Mucosa of gallbladder (tissue), 1 donor: ENCODE measurements at regions not wholly inside any gene's neighbourhood (a gene's known extent, or its start where the extent isn't known, plus 50 kb on each side); places are given as distances from the start of the nearest gene placed in this dataset.
A peak's percentile ranks its signal among the peaks of the same experiment; 100 is the strongest.

Experiments used
- DNase-seq: peaks from one replicate; pipeline ENCODE4 v3.0.0-alpha.2; 2020; ENCODE audit warnings: low spot score
- donor health status: DM: no; HTN: no; CAD: no.

DNA sequence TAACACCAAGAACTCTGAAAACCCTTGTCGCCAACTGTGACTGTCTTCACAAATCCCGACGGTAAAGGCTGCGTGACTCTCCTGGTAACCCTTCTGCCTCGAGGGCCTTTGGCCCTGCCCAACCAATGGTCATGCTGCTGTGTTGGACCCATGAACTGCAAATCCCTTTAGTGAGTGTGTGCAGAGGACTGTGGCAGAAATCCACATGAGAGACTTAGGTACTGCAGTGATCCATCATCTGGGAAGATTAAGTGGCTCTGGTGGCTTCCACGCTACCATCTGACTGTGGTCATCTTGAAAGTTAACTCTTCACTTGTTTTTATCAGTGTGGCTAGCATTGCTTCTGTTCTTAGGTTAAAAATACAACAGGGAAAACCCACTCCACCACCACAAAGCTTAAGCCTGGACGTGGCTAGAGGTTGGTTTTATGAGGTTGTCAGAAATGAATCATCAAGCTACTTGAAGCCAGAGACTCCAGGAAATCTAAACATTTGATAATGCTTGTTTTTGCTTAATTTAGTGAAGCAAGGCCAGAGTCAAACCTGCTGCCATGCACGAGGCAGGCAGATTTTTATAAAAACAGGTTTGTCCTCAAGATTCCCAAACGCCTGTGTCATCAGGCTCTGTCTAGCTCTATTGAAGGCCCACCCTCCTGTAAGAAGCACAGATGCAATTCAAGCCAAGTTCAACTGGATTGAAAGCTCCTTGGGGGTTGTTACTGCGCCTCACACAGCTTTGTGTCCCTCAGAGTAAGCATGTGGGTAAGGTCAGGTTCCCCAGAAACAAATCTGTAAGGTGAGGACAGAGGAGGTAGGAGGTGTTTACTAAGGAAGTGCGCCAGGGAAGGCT is 52.7 kb upstream of the ERCC6L2 start:
- no peak for DNase-seq

DNA sequence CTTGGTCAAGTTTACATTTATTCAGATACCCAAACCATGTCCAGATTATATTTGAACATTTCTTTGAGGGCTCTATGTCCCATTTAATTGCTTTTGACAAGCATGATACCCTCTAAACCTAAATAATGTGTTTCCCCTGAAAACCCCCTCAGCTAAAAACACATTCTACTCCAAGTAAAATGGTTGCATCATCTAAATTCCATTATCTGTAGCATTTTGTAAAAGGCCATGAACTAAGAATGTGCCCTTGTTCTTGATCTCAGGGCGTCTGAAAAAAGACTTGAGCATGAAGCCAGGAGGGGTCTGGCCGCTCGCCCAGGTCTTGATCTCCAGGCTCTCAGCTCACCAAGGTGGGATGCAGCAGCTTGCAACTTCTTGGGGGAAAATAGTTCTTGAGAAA is 53.5 kb upstream of the ERCC6L2 start:
- no peak for DNase-seq

DNA sequence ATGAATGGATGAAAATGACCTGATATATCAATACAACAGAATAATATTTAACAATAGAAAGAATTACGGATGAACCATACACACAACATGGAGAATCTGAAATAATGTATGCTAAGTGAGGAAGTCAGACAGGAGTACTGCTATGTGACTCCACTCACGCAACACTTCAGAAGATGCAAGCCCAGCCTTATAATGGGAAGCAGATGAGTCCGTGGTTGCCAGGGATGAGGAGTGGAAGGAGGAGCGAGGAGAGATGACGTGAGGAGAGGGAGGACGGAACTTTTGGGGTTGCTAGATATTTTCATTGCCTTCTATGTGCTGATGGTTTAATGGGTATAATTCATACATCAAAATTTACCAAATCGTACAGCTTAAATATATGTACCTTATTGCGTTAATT is 55.4 kb upstream of the ERCC6L2 start:
- no peak for DNase-seq

DNA sequence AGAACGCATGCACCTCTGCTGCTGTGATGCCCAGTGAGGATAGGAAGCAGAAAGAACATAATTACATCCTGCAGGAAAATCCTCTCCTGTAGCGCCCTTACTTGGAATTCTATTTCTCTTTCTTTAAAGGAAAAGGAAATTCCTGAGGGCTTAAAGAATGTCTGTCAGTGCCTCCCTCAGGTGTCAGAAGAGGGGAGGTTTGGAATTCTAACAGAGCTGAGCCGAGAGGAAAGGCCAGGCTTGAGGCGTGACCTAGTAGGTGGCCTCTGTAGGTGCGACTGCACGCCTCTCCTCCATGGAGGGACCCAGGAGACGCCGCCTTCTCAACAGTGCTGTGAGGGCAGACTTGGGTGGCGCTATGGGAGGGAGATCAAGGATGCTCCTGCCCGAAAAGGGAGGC is 55.9 kb upstream of the ERCC6L2 start:
- DNase-seq: no peak

GRCh38 chr9:95817205-95817604 is 58.3 kb upstream of the ERCC6L2 start:
- no peak for DNase-seq

DNA sequence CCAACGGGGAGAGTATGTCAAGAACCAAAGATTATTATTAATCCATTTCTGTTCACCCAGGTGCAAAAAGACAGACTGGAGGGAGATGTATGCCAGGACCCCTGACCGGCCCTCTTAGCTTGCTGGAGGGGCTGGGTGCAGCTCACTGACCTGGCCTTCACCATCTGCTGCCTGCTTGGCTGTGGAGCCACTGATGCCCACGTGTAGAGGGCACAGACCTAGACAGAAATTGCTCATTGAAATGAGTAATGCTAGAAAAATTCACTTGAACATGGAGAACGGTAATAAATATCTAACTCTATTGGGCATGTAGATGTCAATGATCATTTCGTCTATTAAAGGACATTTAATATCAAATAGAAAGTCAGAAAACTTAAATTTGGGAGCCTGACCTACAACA is 58.8 kb upstream of the ERCC6L2 start:
- DNase-seq: no peak

- DNase-seq: no peak
Measured at GRCh38 chr9:95815961-95816360, 59.5 kb upstream of the ERCC6L2 start.

DNA sequence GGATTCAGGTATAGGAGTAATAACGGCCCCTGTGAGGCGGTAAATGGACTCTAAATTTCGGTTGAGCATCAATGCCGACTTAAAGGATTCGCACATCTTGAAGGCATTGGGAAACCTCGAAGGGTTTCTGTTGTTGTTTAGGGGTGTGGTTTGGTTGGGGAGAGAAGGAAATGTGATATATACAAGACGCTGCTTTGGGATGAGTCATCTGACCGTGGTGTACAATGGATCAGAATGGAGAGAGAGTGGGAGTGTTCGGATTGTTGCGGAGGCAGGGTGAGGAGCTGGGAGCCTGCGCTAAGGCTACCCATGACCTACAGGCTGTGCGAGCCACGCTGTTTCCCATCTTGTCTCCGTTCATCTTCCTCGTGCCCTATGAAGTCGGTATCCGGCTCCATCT is 60.4 kb upstream of the ERCC6L2 start:
- DNase-seq: no peak

GRCh38 chr9:95813923-95814322 is 61.6 kb upstream of the ERCC6L2 start:
- no peak for DNase-seq

GRCh38 chr9:95810814-95811213 is 64.7 kb upstream of the ERCC6L2 start:
- no peak for DNase-seq

DNA sequence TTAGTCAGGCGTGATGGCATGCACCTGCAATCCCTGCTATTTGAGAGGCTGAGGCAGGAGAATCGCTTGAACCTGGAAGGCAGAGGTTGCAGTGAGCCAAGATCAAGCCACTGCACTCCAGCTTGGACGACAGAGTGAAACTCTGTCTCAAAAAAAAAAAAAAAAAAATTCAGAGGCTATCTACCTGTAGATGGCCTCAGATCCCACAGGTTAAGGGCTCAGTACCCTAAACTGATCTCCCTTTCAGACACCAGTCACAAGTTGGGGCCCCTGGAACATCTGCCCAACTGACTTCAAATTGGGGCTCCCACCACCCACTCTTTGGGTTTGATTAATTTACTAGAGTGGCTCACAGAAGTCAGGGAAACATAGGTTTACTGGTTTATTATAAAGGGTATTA is 65.4 kb upstream of the ERCC6L2 start:
- DNase-seq: no peak

- DNase-seq: no peak
Measured at GRCh38 chr9:95809686-95810085, 65.8 kb upstream of the ERCC6L2 start.

- no peak for DNase-seq
Measured at GRCh38 chr9:95808011-95808410, 67.5 kb upstream of the ERCC6L2 start.

DNA sequence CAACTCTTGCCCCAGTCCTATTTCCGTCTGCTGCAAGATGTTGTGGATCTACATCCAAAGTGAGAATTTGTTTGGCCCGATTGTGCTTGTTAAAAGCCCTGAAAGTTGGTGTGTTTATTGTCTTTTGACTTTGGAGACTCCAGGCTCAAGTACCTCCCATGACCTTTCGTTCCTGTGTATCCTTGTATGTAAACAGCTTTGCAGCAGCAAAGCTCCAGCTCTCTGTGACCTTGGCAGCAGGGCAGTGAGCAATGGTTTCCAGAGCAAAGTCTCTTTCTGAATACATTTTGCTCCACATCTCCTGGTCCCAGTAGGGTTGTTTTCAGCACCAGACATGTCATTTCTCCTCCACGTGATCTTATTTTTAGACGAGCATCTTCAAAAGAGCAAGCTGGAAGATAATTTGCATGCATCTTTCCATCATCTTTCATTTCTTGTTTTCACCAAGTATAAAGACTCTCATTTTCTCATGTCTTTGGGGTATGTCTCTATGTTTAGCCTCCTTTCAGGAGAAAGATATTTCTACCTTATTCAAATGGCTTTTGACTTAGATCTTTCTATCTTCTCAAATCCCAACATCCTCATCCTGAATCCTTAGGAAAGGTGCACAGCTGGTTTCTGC is 68.1 kb upstream of the ERCC6L2 start:
- DNase-seq: peak; percentile 30

DNA sequence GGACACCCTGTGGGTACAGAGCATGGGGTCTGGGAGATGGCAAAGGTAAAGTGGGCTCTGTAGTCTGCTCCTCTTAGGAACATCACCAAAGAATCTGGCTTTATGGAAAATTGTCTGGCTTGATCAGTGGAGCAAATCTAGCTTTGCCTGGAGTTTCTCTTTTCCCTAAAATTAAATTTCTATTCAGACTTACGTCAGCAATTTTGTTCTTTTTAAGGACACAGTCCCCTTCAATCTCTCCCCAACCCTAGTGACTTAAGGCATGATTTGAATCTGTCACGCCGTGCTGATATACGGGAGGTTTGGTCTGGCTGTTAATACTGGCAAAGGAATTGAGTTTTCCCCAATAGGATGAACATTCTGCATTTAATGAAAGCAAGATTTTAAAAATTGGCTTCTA is 72.3 kb upstream of the ERCC6L2 start:
- DNase-seq: no peak

DNA sequence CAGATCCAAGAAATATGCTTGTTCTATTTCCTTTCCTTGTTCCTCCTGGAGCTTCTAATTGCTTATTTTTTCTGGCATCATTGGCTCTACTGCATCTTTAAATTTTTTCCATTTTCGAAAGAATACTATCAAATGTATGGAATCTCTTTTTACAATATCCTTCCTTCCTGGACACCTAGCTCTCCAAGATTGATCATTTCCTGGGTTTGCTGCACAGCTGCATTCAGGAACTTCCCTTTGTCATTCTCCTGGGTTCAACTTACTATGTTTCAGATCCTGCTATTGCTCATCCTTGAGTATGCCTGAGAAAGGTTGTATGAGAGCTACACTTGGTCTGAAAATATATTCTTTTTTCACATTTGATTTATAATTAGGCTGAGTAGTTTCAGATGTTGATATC is 73.7 kb upstream of the ERCC6L2 start:
- DNase-seq: no peak

DNA sequence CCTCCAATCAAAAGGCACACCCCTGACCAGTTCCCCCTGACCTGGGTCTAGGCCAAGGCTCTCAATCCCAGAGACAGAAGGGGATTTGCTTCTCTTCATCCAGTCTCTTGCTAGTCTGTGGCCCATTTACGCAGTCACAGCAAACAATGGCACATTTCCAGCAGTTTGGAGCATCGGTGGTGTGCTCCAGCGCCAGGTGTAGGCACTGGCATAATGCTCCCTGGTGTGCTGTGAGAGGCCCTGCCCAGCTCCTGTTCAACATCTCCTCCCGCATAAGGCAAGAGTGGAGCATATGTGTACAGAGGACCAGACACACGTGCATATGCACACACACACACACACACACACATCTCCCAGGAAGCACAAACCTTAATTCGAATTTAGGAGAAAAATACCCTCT is 79.5 kb upstream of the ERCC6L2 start:
- no peak for DNase-seq

DNA sequence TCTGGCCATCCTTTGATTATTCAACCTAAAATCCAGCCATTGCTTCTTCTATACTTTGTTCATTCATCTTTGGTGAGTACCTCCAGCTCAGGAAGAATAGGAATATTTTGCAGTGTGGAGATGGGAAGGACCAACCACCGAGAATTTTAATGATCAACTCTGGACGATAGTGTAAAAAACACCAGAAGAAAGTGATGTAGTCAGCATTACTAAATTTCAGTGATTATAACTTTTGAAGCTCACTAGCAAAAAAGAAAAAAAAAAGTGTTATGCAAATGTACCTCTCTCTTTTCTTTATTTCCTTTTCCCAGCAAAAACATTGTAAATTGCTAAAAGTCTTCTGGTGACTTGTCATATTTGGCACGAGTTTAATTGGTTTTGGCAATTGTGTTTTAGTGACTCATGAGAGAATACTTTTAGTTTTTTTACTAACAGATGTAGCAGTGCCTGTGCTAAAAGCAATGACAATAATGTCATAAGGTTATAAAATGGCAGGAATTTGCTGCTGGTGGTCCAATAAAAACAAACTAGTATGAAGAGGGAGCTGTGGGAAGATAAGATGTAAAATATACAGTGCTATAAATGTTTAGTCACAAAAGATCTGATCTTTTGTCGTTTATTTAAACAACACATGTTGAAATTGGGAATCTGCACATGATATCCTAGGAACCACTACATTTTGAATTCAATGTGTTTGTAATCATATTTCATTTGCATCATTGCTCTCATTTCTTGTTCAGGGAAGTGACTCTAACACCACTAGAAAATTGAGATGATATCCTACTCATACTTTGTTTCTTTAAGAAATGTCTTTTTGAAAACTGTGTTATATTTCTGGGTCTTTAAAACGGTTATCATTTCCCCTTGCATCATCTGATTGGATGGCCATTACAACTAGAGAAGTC is 81.3 kb upstream of the ERCC6L2 start:
- DNase-seq: no peak

DNA sequence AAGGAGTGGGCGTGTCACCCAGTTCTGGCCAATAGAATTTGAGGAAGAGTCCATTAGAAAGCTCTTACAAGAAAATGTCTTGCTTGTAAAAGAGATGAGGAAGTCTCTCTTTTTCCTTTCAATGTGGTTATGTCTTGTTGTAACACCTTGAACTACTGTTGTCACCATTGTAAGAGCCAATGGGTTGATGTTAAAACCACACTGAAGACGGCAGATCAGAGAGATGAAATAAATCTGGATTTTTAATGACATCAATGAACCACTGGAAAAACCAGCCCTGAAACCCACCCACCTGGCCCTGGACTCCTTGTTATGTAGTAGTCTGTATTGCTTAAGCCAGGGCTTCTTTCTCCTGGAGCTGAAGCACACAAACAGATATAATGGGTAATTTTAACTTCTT is 83.8 kb upstream of the ERCC6L2 start:
- no peak for DNase-seq

DNA sequence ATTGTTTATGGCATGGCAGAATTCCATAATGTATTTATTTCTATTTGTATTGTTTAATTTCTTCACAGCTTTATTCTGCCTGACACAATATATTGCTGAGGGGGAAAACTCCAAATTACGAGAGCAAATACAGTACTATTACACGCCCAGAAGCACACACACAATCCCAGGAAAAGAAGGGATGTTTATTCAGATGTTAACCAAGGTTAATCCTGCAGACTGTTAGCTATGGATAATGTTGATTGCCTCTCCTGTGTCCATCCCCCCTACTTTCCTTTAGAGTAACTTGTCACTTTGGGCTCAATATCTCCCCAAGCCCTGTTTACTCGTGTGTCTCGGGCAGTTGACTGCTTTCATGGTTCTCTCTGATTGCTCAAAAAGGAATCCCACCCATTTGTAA is 84.2 kb upstream of the ERCC6L2 start:
- no peak for DNase-seq

DNA sequence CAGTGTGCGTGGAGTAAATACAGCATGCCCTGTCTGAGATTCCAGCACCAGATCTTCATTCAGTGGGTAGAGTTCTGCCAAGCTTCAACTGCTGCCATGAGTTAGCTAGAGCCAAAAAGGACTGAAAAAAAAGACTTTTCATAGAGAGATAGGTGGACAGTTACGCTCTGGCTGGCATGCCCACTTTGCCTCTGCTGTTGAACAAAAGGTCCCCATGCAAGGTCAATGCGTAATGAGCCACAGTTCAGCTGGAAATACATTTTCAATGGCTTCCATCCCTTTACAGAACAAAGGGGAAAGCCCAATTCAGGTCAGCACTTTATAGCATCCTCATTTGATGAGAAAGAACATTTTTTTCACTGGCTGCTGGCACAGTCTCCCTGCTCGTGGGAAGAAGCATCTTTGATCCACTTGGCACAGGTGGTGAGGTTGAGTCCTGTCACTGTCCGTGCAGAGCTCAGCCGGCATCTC is 86.9 kb upstream of the ERCC6L2 start:
- no peak for DNase-seq

DNA sequence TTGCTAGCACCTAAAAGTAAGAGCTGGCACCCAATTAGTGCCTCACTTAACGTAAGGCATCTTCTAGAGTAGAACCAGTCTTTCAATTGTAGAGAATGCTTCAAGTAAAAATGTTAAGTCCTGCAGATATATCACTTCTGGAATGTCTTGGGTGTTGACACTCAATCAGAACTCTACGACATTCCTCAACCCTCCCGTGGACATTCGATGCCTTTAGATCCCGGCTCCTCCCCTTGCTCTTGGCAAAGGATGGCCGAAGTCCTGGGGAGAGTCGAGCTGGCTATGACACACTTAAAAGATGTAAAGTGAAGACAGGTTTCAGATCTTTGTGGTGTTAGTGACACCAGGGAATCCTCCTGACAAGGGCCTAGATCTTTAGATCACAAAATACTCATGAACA is 87.5 kb upstream of the ERCC6L2 start:
- no peak for DNase-seq

GRCh38 chr9:95785209-95785608 is 90.3 kb upstream of the ERCC6L2 start:
- no peak for DNase-seq
